22Rv1 (cell line): ENCODE measurements at regions not wholly inside any gene's neighbourhood (a gene's known extent, or its start where the extent isn't known, plus 50 kb on each side); places are given as distances from the start of the nearest gene placed in this dataset.

Experiments
- ZFX ChIP-seq: fragments of 450-650 bp; IDR thresholded peaks from 2 replicates; pipeline ENCODE4 v1.6.1; 2017; ENCODE audit warnings: antibody characterized with exemption, borderline replicate concordance
- TF ChIP-seq, protein P1 (sequence below): fragments of 450-650 bp; IDR thresholded peaks from 2 replicates; pipeline ENCODE4 v1.5.1; 2017; ENCODE audit warnings: mild to moderate bottlenecking

DNA sequence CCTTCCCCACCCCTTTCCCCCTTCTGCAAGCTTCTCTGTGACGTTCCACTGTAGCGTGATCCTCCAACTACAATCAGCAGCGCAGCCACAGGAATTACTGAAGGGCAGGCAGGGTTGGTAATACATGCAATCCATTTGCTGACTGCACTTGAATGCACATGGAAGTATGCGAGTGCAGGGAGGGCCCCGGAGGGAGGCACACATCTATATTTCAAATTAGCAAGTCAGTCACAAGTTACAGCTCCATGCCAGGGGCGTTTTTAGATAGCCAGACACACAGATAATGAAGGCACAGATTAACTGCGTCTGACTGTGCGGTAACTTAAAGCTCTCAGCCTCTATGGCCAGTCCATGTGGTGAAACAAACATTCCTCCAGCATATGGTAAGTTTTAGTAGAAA is 209.2 kb upstream of the GATA6 start:
- TF ChIP-seq, protein P1, sequence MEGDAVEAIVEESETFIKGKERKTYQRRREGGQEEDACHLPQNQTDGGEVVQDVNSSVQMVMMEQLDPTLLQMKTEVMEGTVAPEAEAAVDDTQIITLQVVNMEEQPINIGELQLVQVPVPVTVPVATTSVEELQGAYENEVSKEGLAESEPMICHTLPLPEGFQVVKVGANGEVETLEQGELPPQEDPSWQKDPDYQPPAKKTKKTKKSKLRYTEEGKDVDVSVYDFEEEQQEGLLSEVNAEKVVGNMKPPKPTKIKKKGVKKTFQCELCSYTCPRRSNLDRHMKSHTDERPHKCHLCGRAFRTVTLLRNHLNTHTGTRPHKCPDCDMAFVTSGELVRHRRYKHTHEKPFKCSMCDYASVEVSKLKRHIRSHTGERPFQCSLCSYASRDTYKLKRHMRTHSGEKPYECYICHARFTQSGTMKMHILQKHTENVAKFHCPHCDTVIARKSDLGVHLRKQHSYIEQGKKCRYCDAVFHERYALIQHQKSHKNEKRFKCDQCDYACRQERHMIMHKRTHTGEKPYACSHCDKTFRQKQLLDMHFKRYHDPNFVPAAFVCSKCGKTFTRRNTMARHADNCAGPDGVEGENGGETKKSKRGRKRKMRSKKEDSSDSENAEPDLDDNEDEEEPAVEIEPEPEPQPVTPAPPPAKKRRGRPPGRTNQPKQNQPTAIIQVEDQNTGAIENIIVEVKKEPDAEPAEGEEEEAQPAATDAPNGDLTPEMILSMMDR: no peak
- TF ChIP-seq ZFX: no peak
